Stimulated activated CD4-positive, alpha-beta T cell treated with anti-CD3 and anti-CD28 coated beads, Interleukin-15, amount 100 ng/mL, for 48 hours (primary cell): ENCODE measurements at regions not wholly inside any gene's neighbourhood (a gene's known extent, or its start where the extent isn't known, plus 50 kb on each side); places are given as distances from the start of the nearest gene placed in this dataset.

Source experiments
- DNase-seq, 2 donors: peaks; one replicate each; pipeline ENCODE4 v3.0.0-alpha.2; 2020; ENCODE audit warnings: low read depth in 2 of 2

GRCh38 chr18:77906103-77906892, 656.6 kb downstream of the GALR1 start:
- no peak for DNase-seq

DNA sequence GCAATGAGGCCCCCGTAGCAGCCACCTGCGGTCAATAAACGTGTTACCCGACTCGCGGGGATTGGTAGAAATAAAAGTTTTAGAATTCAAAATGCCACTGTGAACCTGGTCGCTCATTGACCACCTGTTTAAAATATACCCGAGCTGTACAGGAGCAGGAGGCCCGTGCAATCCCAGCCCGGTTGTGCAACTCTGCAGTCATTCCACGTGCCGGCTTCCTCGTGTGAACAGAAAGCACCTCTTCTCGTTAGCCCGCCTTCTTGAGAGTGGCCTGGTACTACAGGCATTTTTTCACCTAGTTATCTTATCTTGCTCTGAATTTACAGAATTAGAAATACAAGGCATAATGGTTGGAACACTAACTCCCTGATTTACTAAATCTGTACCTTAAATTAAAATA, 660.7 kb downstream of the GALR1 start:
- DNase-seq, result no peak

DNA sequence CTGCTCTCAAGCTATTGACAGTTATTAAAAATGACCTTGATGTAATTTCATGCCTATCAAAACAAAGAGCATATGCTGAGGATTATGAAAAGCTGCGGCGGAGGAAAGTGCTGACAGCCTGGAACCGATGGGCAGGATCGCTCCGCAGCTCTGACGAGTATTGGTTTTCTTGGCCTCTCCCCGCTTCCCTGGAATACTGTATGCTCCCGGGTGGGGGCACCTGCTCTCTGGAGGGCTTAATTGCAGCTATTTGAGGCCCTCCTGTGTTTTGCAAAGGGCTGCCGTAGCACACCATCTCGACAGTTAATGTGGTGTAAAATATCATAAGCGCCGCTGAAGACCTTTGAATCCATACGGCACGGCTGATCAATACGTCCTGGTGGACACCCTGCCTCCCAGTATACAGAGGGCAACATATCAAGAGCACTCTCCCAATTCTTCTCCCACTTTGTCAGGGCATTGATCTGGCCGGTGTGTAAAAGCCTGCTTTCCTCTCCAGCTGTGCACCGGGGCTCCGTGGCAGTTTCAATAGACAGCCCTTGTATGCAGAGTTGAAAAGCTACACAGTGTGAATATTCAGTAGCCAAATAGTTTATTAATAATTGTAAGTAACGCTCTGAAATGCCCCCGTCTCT, 662.4 kb downstream of the GALR1 start:
- no peak for DNase-seq

DNA sequence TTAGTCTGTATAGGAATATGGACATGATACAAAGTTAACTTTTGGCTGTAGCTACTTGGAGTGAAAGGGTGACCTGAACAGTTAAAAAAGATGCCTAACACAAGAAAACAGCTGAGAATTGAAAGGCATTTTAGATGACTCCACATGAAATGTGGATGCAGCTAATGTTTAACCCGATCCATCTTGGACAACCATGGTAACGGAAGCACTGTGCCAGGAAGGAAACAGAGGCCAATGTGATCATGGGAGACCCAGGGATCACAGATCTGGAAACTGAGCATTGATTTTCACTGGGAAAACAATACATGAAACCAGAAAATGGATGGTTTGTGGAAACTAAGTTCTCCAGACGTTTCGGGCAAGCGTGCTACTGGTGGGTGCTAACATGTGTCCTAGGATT, 669.1 kb downstream of the GALR1 start:
- no peak for DNase-seq

DNA sequence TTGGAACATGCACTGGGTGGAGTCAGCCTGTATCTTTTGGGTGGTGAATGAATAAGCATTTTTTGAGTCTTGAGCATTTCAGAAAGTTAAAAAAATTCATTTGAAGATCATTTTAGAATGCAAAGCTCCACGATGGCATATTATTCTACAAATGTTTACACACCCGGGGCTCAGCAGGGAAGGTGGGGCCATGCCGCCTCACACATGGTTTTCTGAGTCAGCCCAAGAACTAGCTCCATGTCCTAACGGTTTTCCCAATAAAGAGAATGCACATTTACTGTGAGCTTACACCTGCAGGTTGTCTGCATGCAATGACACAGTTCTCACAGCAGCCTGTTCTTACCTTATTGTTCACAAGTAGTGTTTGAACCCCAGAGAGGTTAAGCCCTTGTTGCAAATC, 670.3 kb downstream of the GALR1 start:
- no peak for DNase-seq

- no peak for DNase-seq
Measured at GRCh38 chr18:77935342-77935741, 685.7 kb downstream of the GALR1 start.

GRCh38 chr18:77940566-77940965, 690.9 kb downstream of the GALR1 start:
- DNase-seq, result no peak

GRCh38 chr18:77944533-77944932, 694.9 kb downstream of the GALR1 start:
- DNase-seq, result no peak

DNA sequence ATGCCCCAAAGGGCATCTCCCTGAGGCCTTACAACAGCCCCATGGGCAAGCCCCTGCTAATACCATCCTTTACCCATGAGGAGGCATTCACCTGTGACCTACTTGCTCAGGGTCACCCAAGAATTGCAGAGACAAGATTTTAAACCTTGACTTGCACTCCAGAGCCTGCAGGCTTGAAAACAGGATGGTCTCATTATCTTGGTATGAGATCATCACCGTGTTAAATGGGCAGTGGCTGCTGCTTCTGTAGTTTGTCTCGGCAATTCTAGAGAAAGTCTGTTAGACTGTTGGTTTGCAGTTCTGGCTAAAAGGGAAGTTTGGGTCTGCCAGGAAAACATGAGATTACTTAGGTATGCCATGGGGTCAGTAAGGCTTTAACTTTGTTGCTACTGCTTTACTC, 698.9 kb downstream of the GALR1 start:
- no peak for DNase-seq

DNA sequence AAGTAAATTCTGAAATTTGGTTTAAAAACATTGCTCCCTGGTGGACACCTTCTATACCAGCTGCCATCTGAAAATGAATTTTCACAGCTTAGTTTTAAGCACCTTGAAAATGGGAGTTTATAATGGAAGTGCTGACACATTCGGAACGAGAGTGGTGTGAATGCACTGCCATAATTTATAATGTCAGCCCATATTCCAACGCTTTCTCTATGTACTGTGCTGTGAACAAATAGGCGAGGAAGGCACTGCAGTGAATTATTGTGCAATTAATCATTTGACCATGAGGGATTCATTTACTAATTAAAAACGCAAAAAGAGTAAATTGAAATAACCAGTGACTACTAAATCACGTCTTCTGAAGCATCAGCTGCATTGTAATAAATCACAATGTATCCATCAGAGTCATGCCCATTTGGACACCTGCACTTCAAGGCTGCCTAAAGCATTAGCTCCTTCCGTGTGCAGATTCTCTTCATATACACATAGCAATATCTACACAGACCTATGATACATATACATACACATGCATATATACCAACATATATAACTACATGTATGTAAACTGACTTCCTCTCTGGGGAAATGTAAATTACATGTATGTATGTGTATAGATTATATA, 699.8 kb downstream of the GALR1 start:
- DNase-seq, result no peak

GRCh38 chr18:77959248-77959647, 709.6 kb downstream of the GALR1 start:
- no peak for DNase-seq

DNA sequence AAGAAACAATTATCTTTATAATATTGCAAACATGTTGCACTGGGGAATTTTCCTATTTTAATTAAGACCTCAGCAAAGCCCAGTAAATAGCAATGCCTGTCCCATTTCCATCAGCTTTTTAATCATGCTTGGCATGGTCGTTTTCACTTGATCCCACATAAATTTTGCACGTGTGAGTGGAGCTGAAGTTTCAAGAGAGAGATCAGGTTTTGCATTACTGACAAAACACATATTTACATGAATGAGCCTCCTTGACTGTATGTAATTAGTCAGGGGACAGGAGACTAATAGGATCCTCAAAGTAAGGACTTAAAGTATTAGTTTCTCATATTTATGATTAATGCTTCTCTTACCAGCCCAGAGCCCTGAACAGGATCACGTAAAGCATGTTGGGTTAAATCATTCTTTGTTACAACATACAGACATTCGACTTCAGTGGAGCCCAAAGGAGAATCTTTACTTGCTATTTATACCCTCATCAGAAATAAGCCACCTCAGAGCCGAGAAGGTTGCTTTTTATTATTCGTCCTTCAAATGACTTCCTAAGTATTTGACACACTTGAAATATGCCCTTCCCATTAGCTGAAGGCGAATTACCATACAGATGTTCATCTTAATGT, 711.3 kb downstream of the GALR1 start:
- no peak for DNase-seq

- DNase-seq, result no peak
Measured at GRCh38 chr18:77967071-77967470, 717.4 kb downstream of the GALR1 start.

DNA sequence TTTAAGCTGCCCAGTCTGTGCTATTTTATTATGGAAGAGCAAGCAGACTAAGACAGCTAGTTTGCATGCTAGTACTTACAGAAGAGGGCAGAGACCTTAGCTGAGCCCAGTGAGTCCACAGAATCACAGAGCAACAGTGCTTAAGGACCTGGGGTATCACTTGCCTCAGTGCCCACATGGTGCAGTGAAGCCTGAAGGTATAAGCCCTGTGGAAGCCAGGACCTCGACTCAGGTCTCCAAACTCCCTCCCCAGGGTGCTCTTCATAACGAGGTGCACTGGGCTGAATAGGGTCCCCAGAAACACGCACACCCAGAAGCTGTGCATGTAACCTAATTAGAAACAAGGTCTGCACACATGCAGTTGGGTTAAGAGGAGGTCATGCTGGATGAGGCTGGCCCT, 718.1 kb downstream of the GALR1 start:
- DNase-seq, result no peak

DNA sequence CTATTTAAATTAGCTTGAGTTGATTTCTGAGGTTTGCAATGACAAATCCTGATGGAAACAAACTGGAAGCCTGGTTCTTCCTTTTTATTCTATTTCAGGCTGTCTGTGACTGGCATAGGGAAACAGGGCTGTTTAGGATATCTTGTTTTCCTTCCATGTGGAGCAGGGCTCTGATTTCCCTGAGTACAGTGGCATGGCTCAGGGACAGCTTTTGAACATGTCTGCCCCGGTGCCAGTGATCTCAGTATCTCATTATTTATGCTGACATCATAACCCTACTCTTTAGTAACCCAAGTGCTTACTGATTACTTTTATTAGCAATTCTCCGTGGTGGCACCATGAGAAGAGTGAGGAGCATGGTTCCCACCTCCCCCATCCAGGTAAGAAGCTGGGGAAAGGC, 720.3 kb downstream of the GALR1 start:
- no peak for DNase-seq

DNA sequence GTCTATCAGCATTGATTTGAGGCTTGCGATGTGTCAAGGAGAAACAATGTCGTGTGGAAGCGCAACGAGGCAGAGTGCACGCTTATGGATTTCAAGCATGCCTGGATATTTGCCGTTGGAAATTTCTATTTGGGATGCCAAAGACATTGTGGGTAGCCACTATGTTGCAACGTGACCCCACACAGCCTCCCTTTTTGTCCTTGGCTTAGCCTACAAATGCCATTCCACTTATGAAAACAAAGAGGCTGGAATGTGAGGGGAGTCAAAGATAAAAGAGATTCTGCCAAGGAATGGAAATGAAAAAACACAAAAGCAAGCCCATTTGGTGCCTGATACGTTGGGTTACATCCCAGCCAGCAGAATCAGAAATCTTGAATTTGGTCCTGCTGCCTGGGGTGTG, 721.2 kb downstream of the GALR1 start:
- DNase-seq, result no peak

GRCh38 chr18:77973745-77974144, 724.1 kb downstream of the GALR1 start:
- DNase-seq, result no peak

DNA sequence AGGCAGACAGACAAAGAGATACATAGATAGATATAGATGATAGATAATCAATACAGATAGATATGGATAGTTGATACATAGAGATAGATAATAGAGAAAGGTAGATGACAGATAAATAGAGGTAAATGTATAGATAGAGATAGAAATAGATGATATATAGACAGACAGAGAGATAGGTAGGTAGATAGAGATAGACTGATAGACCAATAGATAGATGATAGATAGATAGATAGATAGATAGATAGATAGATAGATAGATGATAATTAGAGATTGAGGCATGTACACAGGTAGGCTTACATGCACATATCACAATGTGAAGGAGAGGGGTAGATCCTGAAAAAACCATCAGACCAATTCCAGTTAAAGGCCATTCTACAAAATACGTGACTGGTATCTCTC, 724.7 kb downstream of the GALR1 start:
- DNase-seq, result no peak

DNA sequence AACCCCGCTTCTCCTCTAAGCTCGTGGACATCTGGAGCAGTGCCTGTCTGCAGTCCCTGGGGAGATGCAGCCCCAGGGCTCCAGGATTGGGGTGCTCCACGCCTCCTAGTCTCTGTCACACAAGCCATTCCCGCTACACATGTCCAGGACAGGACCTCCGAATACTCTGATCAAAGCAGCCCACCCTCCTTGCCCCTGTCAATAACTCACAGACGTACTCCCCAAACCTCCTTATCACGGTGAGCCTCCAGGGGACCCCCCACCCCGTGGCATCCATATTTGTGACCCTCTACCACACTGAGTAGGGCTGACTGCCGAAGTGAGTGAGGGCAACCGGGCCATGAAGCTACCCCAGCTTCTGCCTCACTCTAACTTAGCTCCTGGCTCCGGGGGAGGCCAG, 727.7 kb downstream of the GALR1 start:
- no peak for DNase-seq

DNA sequence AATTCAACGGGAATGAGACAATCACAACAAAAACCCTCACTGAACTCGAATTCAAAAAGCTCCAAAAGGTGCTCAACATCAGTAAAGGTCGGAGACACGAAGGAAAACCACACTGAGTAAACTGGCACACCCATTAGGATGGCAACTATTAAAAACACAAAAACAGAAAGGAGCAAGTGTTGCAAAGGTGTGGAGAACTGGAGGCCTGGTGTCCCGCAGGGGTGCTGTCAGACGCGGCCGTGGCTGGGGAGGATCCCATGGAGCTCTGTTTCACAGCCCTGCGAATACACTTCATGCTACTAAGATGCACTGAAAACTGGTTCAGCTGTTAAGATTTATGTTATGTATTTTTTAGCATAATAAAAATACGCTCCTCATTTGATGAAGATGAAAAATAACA, 730.6 kb downstream of the GALR1 start:
- no peak for DNase-seq

DNA sequence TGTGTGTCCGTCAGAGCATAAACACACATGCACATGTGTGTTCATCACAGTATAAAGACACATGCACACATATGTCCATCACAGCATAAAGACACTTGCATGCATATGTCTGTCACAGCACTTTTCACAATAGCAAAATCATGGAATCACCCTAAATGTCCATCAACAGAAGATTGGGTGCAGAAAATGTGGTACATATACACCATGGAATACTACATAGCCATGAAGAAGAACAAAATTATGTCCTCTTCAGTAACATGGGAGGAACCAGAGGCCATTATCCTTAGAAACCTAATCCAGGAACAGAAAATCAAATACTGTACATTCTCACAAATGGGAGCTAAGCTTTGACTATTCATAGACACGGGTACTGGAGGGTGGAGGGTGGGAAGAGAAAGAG, 732.2 kb downstream of the GALR1 start:
- DNase-seq, result no peak

- no peak for DNase-seq
Measured at GRCh38 chr18:77983270-77983669, 733.6 kb downstream of the GALR1 start.

GRCh38 chr18:77984178-77984577, 734.5 kb downstream of the GALR1 start:
- DNase-seq, result no peak
